Thoracic aorta (tissue), 2 donors: ENCODE measurements at regions not wholly inside any gene's neighbourhood (a gene's known extent, or its start where the extent isn't known, plus 50 kb on each side); places are given as distances from the start of the nearest gene placed in this dataset.
A peak's percentile ranks its signal among the peaks of the same experiment; 100 is the strongest.

Source experiments
- ATAC-seq: fragments of 150-250 bp; one replicate; pipeline ENCODE4 v1.8.0; 2017; ENCODE audit warnings: low read depth; ENCODE audit not compliant: insufficient number of reproducible peaks, low FRiP score
- DNase-seq: peaks from one replicate; pipeline ENCODE4 v3.0.0-alpha.2; 2020; ENCODE audit warnings: low spot score
- H3K27ac ChIP-seq, 2 donors: fragments of 200-600 bp; sonication (generic); 1 replicate in 1 of 2; 2 replicates in 1 of 2; pipeline ENCODE4 v1.5.1; 2016; ENCODE audit warnings: mild to moderate bottlenecking in 2 of 2, moderate library complexity in 2 of 2
- H3K27me3 ChIP-seq: fragments of 200-600 bp; sonication (generic); replicated peaks from 2 replicates; pipeline ENCODE4 v1.6.0; 2016; ENCODE audit warnings: mild to moderate bottlenecking; ENCODE audit not compliant: insufficient read depth
- H3K36me3 ChIP-seq: fragments of 200-600 bp; sonication (generic); one replicate; pipeline ENCODE4 v1.5.1; 2016
- H3K4me1 ChIP-seq, 2 donors: fragments of 200-600 bp; sonication (generic); 1 replicate in 1 of 2; 2 replicates in 1 of 2; pipeline versions ENCODE4 v1.5.1 to v1.6.0; 2016; ENCODE audit warnings: low read depth in 2 of 2, mild to moderate bottlenecking in 1 of 2; ENCODE audit not compliant: control insufficient read depth in 1 of 2
- H3K4me3 ChIP-seq: fragments of 200-600 bp; sonication (generic); 2 replicates; pipeline ENCODE4 v1.5.1; 2016; ENCODE audit warnings: mild to moderate bottlenecking
- H3K9me3 ChIP-seq: fragments of 200-600 bp; sonication (generic); 2 replicates; pipeline ENCODE4 v1.5.1; 2016
- TF ChIP-seq, protein P1 (sequence below): fragments of 200-600 bp; sonication (generic); IDR thresholded peaks from one replicate; pipeline ENCODE4 v1.5.1; 2019; ENCODE audit warnings: antibody characterized with exemption

DNA sequence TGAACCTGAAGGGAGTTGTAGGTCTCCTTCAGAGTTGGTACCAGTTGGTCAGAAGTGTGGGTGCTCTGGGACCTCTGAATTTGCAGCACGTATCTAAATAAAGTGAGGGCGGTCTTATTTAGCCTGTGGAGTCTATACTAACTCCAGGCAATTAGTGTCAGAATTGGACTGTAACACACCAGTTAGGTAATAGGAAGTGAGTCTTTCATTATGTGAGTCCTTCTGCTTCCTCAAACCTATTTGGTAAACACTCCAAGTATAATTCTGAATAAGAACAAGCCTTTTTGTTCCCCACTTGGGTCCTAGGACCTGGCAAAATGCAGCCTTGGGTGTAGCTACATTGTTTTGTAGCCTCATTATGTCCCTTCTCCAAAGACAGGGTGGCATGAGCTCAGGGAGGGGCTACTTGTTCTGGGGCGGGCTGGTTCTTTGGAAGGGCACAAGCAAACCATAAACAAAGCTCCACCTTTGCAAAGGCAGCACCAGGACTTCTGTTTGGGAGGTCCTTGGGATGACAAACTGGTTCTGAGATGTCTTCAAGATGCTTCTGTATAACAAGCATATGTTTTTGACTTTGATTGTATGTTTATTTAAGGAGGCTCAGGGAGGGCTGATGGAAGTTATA, 418.0 kb downstream of the ZNF536 start:
- Histone ChIP-seq H3K27ac (no peak overlapping the region), H3K4me3 (no peak overlapping the region), H3K9me3 (no peaks in the 10 kb centered on the region), H3K36me3 (no peaks in the 10 kb centered on the region), H3K27me3 (no peaks in the 10 kb centered on the region), H3K4me1 (no peaks in the 10 kb centered on the region)
- ATAC-seq (no peak), DNase-seq (no peak)
- TF ChIP-seq, protein P1, sequence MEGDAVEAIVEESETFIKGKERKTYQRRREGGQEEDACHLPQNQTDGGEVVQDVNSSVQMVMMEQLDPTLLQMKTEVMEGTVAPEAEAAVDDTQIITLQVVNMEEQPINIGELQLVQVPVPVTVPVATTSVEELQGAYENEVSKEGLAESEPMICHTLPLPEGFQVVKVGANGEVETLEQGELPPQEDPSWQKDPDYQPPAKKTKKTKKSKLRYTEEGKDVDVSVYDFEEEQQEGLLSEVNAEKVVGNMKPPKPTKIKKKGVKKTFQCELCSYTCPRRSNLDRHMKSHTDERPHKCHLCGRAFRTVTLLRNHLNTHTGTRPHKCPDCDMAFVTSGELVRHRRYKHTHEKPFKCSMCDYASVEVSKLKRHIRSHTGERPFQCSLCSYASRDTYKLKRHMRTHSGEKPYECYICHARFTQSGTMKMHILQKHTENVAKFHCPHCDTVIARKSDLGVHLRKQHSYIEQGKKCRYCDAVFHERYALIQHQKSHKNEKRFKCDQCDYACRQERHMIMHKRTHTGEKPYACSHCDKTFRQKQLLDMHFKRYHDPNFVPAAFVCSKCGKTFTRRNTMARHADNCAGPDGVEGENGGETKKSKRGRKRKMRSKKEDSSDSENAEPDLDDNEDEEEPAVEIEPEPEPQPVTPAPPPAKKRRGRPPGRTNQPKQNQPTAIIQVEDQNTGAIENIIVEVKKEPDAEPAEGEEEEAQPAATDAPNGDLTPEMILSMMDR: no peak

DNA sequence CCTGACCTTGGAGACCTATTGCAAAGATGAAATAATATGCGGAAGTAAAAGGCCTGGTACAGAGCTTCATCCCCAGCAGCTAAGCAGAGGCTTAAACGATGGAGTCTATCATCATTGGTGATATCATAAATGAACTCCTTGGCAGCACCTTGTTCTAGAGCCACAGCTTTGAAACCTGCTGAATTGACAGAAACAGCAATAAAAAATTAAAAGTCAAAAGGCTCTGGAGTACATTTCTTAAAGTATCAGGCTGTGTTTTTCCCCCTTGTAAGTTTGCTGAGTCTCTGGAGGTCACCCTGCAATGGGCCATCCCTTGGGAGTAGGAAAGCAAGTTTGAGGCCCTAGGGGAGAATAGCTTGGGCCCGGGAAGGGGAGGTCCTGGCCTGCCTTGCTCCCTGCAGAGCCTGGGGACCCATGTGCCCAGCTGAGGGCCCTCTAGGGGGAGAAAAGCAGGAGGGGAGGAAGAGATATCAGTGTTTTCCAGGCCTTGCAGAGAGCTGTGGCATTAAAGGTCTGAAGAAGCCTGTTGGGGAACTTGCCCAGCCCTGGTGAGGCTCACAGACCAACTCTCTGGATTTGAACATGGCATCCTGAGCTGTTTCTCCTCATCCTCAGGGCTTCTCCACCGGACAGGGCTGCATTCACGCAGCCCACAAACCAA, 416.1 kb downstream of the ZNF536 start:
- H3K4me3 ChIP-seq: no peak overlapping the region
- DNase-seq (no peak), ATAC-seq (no peak)
- no peaks in the 10 kb centered on the region for H3K4me1 ChIP-seq
- H3K27me3 ChIP-seq: no peaks in the 10 kb centered on the region
- H3K9me3 ChIP-seq: no peaks in the 10 kb centered on the region
- no peak overlapping the region for H3K27ac ChIP-seq
- TF ChIP-seq, protein P1: no peak
- no peaks in the 10 kb centered on the region for H3K36me3 ChIP-seq

DNA sequence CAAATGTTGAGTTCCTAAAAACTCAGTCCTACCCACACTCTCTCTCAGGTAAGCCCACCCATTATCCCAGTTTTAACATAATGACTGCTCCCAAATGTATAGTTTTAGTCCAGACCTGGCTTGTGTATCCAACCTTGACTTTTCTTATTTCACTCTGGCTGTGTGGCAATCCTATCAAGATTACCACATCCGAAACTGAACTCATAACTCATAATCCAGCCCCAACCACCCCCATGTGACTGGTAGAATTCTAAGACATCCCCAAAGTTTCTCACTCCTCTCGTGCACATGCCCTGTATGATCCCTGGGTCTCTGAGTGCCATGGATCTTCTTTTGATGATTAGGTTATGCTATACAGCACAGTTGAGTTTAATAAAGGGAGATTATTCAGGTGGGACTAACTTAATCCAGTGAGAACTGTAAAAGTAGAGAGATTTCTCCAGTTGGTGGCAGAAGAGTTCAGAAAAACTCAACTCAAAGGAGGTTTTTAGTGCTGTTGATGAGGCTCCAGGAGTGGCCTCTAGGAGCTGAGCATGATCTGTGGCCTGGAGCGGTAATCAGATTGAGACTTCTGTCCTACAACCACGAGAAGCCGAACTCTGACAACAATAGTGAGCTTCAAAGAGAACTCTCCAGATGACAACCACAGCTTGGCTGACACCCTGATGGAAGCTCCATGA, 413.4 kb downstream of the ZNF536 start:
- no peak overlapping the region for H3K4me3 ChIP-seq
- H3K9me3 ChIP-seq: no peaks in the 10 kb centered on the region
- H3K36me3 ChIP-seq: no peaks in the 10 kb centered on the region
- ATAC-seq: no peak
- no peak overlapping the region for H3K27ac ChIP-seq
- TF ChIP-seq, protein P1: no peak
- no peaks in the 10 kb centered on the region for H3K27me3 ChIP-seq
- no peak for DNase-seq
- H3K4me1 ChIP-seq: no peaks in the 10 kb centered on the region

DNA sequence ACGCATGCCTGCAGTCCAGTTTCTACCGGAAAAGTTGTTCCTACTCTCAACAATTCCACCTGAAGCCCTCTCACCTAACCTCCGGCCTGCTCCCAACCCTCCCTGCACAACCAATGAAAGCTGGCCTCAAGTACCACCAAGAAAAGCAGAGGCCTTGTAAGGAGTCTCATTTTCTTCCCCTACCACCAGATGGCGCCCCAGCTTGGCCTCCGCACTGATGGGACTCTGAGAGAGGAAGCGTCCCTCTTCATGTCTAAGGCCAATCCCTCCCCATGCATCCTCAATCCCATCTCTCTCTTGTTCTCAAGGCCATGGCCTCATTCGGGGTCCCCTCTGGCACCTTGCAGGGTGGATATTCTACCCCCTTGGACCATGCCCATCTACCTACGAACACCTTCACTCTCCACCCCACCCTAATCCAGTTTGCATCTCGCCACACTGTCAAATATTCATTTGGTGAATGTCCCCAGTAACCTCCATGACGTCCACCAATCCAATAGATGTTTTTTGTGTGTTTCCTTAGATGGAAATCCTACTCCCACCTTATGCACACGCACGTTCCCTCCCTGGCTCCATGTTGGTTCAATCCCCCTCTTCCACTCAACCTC, 412.8 kb downstream of the ZNF536 start:
- H3K27me3 ChIP-seq: no peaks in the 10 kb centered on the region

More for the DNA sequence above, 412.8 kb downstream of the ZNF536 start:
- no peak for ATAC-seq
- H3K4me1 ChIP-seq: no peaks in the 10 kb centered on the region
- no peaks in the 10 kb centered on the region for H3K9me3 ChIP-seq
- TF ChIP-seq, protein P1: peak; percentile 15
- H3K4me3 ChIP-seq: no peak overlapping the region
- H3K27ac ChIP-seq: no peak overlapping the region
- no peaks in the 10 kb centered on the region for H3K36me3 ChIP-seq
- DNase-seq: no peak
